A673 (cell line): ENCODE measurements at regions not wholly inside any gene's neighbourhood (a gene's known extent, or its start where the extent isn't known, plus 50 kb on each side); places are given as distances from the start of the nearest gene placed in this dataset.

Experiments used
- BruUV-seq: library from RNA; stranded (reverse); fragments of 400-500 nt; replicated peaks from 2 replicates; lab custom pipeline; 2021; lab: Mats Ljungman, UMichigan
- CTCF ChIA-PET: fragments of 300-600 bp; sonication (Branson Sonifier 250); formaldehyde crosslinking; loops from one replicate; lab custom pipeline; 2022; ENCODE audit warnings: antibody characterized with exemption; lab: Charles Lee
- POLR2A ChIA-PET: fragments of 300-600 bp; sonication (Branson Sonifier 250); formaldehyde crosslinking; loops from one replicate; lab custom pipeline; 2022; ENCODE audit warnings: antibody characterized with exemption; ENCODE audit not compliant: low non-redundant PET; lab: Charles Lee
- DNase-seq: peaks from one replicate; pipeline ENCODE4 v3.0.0-alpha.2; 2015; ENCODE audit warnings: low spot score
- H3K27ac ChIP-seq: fragments of 200-600 bp; sonication (generic); 2 replicates; pipeline ENCODE4 v1.5.1; 2016; ENCODE audit warnings: mixed run types, low read depth, mild to moderate bottlenecking, mixed read lengths, antibody characterized with exemption, low read length; ENCODE audit not compliant: poor library complexity, severe bottlenecking
- H3K27me3 ChIP-seq: fragments of 200-600 bp; sonication (generic); replicated peaks from 2 replicates; pipeline ENCODE4 v1.6.1; 2017; ENCODE audit warnings: mixed run types, low read depth, mild to moderate bottlenecking, mixed read lengths, antibody characterized with exemption, low read length; ENCODE audit not compliant: insufficient read depth, poor library complexity
- H3K36me3 ChIP-seq: fragments of 200-600 bp; sonication (generic); 2 replicates; pipeline ENCODE4 v1.6.1; 2016; ENCODE audit warnings: mixed run types, mild to moderate bottlenecking, mixed read lengths, antibody characterized with exemption, low read length; ENCODE audit not compliant: insufficient read depth, poor library complexity, severe bottlenecking
- H3K4me1 ChIP-seq: fragments of 200-600 bp; sonication (generic); 2 replicates; pipeline ENCODE4 v1.6.1; 2017; ENCODE audit warnings: mixed run types, mild to moderate bottlenecking, mixed read lengths, antibody characterized with exemption, low read length; ENCODE audit not compliant: insufficient read depth, poor library complexity, severe bottlenecking
- H3K4me3 ChIP-seq: fragments of 200-600 bp; sonication (generic); 2 replicates; pipeline ENCODE4 v1.5.1; 2016; ENCODE audit warnings: low read depth, mixed run types, mild to moderate bottlenecking, mixed read lengths, low read length; ENCODE audit not compliant: poor library complexity, severe bottlenecking
- H3K9me3 ChIP-seq: fragments of 200-600 bp; sonication (generic); 2 replicates; pipeline ENCODE4 v1.6.1; 2016; ENCODE audit warnings: mixed run types, low read depth, mild to moderate bottlenecking, mixed read lengths, antibody characterized with exemption, low read length; ENCODE audit not compliant: poor library complexity, severe bottlenecking
- EZH2 ChIP-seq: fragments of 200-600 bp; sonication (generic); IDR thresholded peaks from 2 replicates; pipeline ENCODE4 v1.6.1; 2017; ENCODE audit warnings: borderline replicate concordance, low read depth, mild to moderate bottlenecking, mixed read lengths, antibody characterized with exemption, low read length; ENCODE audit not compliant: poor library complexity, severe bottlenecking
- intact Hi-C: fragments of 100-400 bp; cut with micrococcal nuclease; formaldehyde crosslinking; loops from one replicate; pipeline ENCODE4 v1.10.0; 2022; ENCODE audit not compliant: unreplicated experiment
- TF ChIP-seq, protein P1 (sequence below): fragments of 300-800, 200-600 bp; sonication (generic); conservative IDR thresholded peaks from 2 replicates; pipeline ENCODE4 v1.5.1; 2017; ENCODE audit warnings: low read depth, mild to moderate bottlenecking, antibody characterized with exemption, low read length, moderate library complexity, mixed read lengths

- no peaks in the 10 kb centered on the region for H3K9me3 ChIP-seq
- TF ChIP-seq EZH2, result no peak
- TF ChIP-seq, protein P1, sequence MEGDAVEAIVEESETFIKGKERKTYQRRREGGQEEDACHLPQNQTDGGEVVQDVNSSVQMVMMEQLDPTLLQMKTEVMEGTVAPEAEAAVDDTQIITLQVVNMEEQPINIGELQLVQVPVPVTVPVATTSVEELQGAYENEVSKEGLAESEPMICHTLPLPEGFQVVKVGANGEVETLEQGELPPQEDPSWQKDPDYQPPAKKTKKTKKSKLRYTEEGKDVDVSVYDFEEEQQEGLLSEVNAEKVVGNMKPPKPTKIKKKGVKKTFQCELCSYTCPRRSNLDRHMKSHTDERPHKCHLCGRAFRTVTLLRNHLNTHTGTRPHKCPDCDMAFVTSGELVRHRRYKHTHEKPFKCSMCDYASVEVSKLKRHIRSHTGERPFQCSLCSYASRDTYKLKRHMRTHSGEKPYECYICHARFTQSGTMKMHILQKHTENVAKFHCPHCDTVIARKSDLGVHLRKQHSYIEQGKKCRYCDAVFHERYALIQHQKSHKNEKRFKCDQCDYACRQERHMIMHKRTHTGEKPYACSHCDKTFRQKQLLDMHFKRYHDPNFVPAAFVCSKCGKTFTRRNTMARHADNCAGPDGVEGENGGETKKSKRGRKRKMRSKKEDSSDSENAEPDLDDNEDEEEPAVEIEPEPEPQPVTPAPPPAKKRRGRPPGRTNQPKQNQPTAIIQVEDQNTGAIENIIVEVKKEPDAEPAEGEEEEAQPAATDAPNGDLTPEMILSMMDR, result no peak
- ChIA-PET CTCF (no interaction called here), POLR2A (interaction anchor here (0.5 kb wide), 1 partner anchor 55 kb away, joined by 11 read pairs; no protein-coding TSS in a partner anchor)
- DNase-seq, result no peak
- H3K4me3 ChIP-seq, result no peak overlapping the region
- H3K27ac ChIP-seq, result no peak overlapping the region
- intact Hi-C loops, result no loop called here
- H3K27me3 ChIP-seq, result no peaks in the 10 kb centered on the region
- no peaks in the 10 kb centered on the region for H3K36me3 ChIP-seq
- H3K4me1 ChIP-seq, result no peaks in the 10 kb centered on the region
- no TSS peak for BruUV-seq
Observed at GRCh38 chr16:54576785-54577184, 290.2 kb upstream of the IRX3 start.

GRCh38 chr16:54568906-54569807, 282.6 kb upstream of the IRX3 start:
- ChIA-PET CTCF (no interaction called here), POLR2A (no interaction called here)
- BruUV-seq, result no TSS peak
- TF ChIP-seq EZH2, result no peak
- TF ChIP-seq, protein P1, result no peak
- Histone ChIP-seq H3K36me3 (no peaks in the 10 kb centered on the region), H3K4me1 (no peaks in the 10 kb centered on the region), H3K27me3 (no peaks in the 10 kb centered on the region), H3K27ac (no peak overlapping the region), H3K9me3 (no peaks in the 10 kb centered on the region), H3K4me3 (no peak overlapping the region)
- no peak for DNase-seq
- intact Hi-C loops, result no loop called here

DNA sequence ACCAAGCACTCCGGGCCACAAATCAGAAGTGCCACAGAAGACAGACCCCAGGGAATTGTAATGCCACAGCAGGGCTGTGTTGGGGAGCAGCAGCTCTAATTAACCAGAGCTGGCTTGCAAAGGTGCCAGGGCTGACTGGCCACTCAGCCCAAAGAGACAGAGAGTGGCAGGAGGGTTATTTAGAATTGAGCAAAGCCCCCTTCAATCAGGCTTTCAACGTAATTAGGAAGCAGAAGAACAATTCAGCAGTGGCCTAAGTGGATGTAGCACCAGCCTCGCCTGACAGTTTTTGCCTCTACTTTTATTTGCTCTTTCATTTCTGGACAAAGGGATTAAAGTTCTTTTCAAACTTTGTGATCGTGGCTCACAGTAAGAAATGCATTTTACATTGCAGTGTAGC, 278.3 kb upstream of the IRX3 start:
- no peak for TF ChIP-seq EZH2
- TF ChIP-seq, protein P1, result no peak
- no peaks in the 10 kb centered on the region for H3K27me3 ChIP-seq
- intact Hi-C loops, result no loop called here
- no peaks in the 10 kb centered on the region for H3K36me3 ChIP-seq
- H3K9me3 ChIP-seq, result no peaks in the 10 kb centered on the region
- no peak for DNase-seq
- ChIA-PET CTCF (no interaction called here), POLR2A (no interaction called here)
- H3K4me1 ChIP-seq, result no peaks in the 10 kb centered on the region
- no TSS peak for BruUV-seq
- no peak overlapping the region for H3K27ac ChIP-seq
- no peak overlapping the region for H3K4me3 ChIP-seq
